Endothelial cell of umbilical vein (primary cell): ENCODE measurements at regions not wholly inside any gene's neighbourhood (a gene's known extent, or its start where the extent isn't known, plus 50 kb on each side); places are given as distances from the start of the nearest gene placed in this dataset.

ENCODE experiments used
- BruUV-seq: library from RNA; stranded (reverse); fragments of 400-500 nt; replicated peaks from 2 replicates; lab custom pipeline; 2021; lab: Mats Ljungman, UMichigan
- CTCF ChIA-PET: fragments of 300-600, 350-600 bp; sonication (Branson Sonifier 250); formaldehyde crosslinking; loops from one replicate; lab custom pipeline; 2021; ENCODE audit warnings: antibody characterized with exemption, inconsistent platforms; lab: Charles Lee
- POLR2A ChIA-PET: fragments of 300-600, 350-600 bp; sonication (Branson Sonifier 250); formaldehyde crosslinking; loops from one replicate; lab custom pipeline; 2021; ENCODE audit warnings: antibody characterized with exemption, inconsistent platforms; lab: Charles Lee
- DNase-seq: peaks from one replicate; pipeline ENCODE4 v3.0.0-alpha.2; 2011; ENCODE audit warnings: low read depth, low spot score
- FAIRE-seq: peaks from 2 replicates; lab custom pipeline; 2011; peaks lifted over from hg19 to GRCh38; lab: Jason Lieb, UNC
- H2AFZ ChIP-seq: 2 replicates; pipeline ENCODE4 v1.6.0; 2012; ENCODE audit warnings: low read depth, low read length, control low read depth, inconsistent platforms
- H3K27ac ChIP-seq: 2 replicates; pipeline ENCODE4 v1.5.1; 2011; ENCODE audit warnings: low read depth, mild to moderate bottlenecking, control low read depth, low read length, moderate library complexity; ENCODE audit not compliant: insufficient read depth
- H3K27me3 ChIP-seq, 2 experiments: 2 replicates each; pipeline versions ENCODE4 v1.6.0 to v1.6.1; 2011; ENCODE audit warnings: low read length in 2 of 2, mixed read lengths in 1 of 2; ENCODE audit not compliant: control insufficient read depth in 2 of 2, insufficient read depth in 2 of 2
- H3K36me3 ChIP-seq, 2 experiments: 2 replicates in 1 of 2; 3 replicates in 1 of 2; pipeline ENCODE4 v1.5.1; 2011; ENCODE audit warnings: low read length in 2 of 2, mild to moderate bottlenecking in 1 of 2, moderate library complexity in 1 of 2; ENCODE audit not compliant: control insufficient read depth in 2 of 2, insufficient read depth in 2 of 2; ENCODE audit errors: extremely low read depth in 1 of 2
- H3K4me1 ChIP-seq: 3 replicates; pipeline ENCODE4 v1.5.1; 2011; ENCODE audit warnings: mild to moderate bottlenecking, low read length; ENCODE audit not compliant: control insufficient read depth, insufficient read depth; ENCODE audit errors: extremely low read depth
- H3K4me2 ChIP-seq: 2 replicates; pipeline ENCODE4 v1.6.1; 2011; ENCODE audit warnings: low read length, control low read depth, mixed read lengths; ENCODE audit not compliant: insufficient read depth
- H3K4me3 ChIP-seq, 3 experiments: fragments of 200-600 bp in 1 of 3; sonication (generic), shearing (Covaris generic) in 1 of 3; replicated peaks in 1 of 3; 2 replicates each; pipeline ENCODE4 v1.5.1; 2011 to 2016; ENCODE audit warnings: control low read depth in 3 of 3, low read length in 3 of 3, mild to moderate bottlenecking in 2 of 3, inconsistent platforms in 1 of 3, low read depth in 1 of 3, moderate library complexity in 1 of 3; ENCODE audit not compliant: insufficient read depth in 1 of 3
- H3K79me2 ChIP-seq: 2 replicates; pipeline ENCODE4 v1.6.0; 2012; ENCODE audit warnings: low read length, inconsistent platforms; ENCODE audit not compliant: control insufficient read depth, insufficient read depth
- H3K9ac ChIP-seq: replicated peaks from 2 replicates; pipeline ENCODE3; 2011; ENCODE audit warnings: low read length, control low read depth; ENCODE audit not compliant: insufficient read depth; ENCODE audit errors: extremely low read depth
- H3K9me1 ChIP-seq: replicated peaks from 3 replicates; pipeline ENCODE4 v1.6.0; 2011; ENCODE audit warnings: mild to moderate bottlenecking, low read length; ENCODE audit not compliant: control insufficient read depth, insufficient read depth; ENCODE audit errors: extremely low read depth
- H3K9me3 ChIP-seq: replicated peaks from 2 replicates; pipeline ENCODE4 v1.5.1; 2012; ENCODE audit warnings: low read length, inconsistent platforms; ENCODE audit not compliant: control insufficient read depth, insufficient read depth
- H4K20me1 ChIP-seq: replicated peaks from 2 replicates; pipeline ENCODE3; 2011; ENCODE audit warnings: mild to moderate bottlenecking, low read length; ENCODE audit not compliant: control insufficient read depth, insufficient read depth; ENCODE audit errors: extremely low read depth
- CTCF ChIP-seq, 2 donors: IDR thresholded peaks; 1 replicate in 1 of 2; 2 replicates in 1 of 2; pipeline ENCODE4 v1.5.1; 2011; ENCODE audit warnings: low read length in 2 of 2, mild to moderate bottlenecking in 2 of 2, moderate library complexity in 2 of 2, control low read depth in 1 of 2, inconsistent platforms in 1 of 2, low read depth in 1 of 2; ENCODE audit not compliant: insufficient read depth in 1 of 2; ENCODE audit errors: extremely low read depth in 1 of 2
- EZH2 ChIP-seq: IDR thresholded peaks from 2 replicates; pipeline ENCODE4 v1.6.1; 2012; ENCODE audit warnings: borderline replicate concordance, low read depth, mild to moderate bottlenecking, moderate library complexity, low read length, inconsistent platforms; ENCODE audit not compliant: severe bottlenecking
- FOS ChIP-seq: IDR thresholded peaks from 2 replicates; pipeline ENCODE4 v1.6.1; 2011; ENCODE audit warnings: mild to moderate bottlenecking, low read length, moderate library complexity, borderline replicate concordance; ENCODE audit not compliant: insufficient read depth
- GATA2 ChIP-seq: IDR thresholded peaks from 2 replicates; pipeline ENCODE4 v1.7.0; 2011; ENCODE audit warnings: low read depth, mild to moderate bottlenecking, moderate library complexity, mixed read lengths, low read length; ENCODE audit not compliant: insufficient read length, insufficient read depth
- JUN ChIP-seq: IDR thresholded peaks from 2 replicates; pipeline ENCODE4 v1.6.1; 2011; ENCODE audit warnings: borderline replicate concordance, low read depth; ENCODE audit not compliant: insufficient read length, insufficient read depth
- MAX ChIP-seq: IDR thresholded peaks from 2 replicates; pipeline ENCODE4 v1.6.1; 2011; ENCODE audit not compliant: insufficient read depth, insufficient read length
- MYC ChIP-seq: IDR thresholded peaks from one replicate; pipeline ENCODE4 v1.6.1; 2011; ENCODE audit warnings: mild to moderate bottlenecking, low read depth, low read length
- POLR2A ChIP-seq: IDR thresholded peaks from 2 replicates; pipeline ENCODE4 v1.6.1; 2012; ENCODE audit warnings: low read depth, mild to moderate bottlenecking, control low read depth, low read length
- POLR2AphosphoS5 ChIP-seq: IDR thresholded peaks from 2 replicates; pipeline ENCODE4 v1.6.1; 2012; ENCODE audit warnings: low read depth, mild to moderate bottlenecking, control low read depth, low read length, moderate library complexity; ENCODE audit not compliant: insufficient read depth
- dilution Hi-C: fragments of 300-500 bp; cut with MboI; formaldehyde crosslinking; loops from one replicate; pipeline ENCODE4 v1.15.0; 2019; ENCODE audit warnings: low sequenced_read_pairs; ENCODE audit not compliant: extremely low pct_ligation_motif_present
- intact Hi-C: fragments of 100-400 bp; cut with micrococcal nuclease; formaldehyde crosslinking; loops from one replicate; pipeline ENCODE4 v1.10.0; 2022

GRCh38 chr18:5031216-5031615 is 165.8 kb downstream of the AKAIN1 start:
- dilution Hi-C loops, result no loop called here
- no TSS peak for BruUV-seq
- intact Hi-C loops, result no loop called here
- no peak for TF ChIP-seq JUN
- TF ChIP-seq POLR2A, result no peak
- TF ChIP-seq EZH2, result no peak
- TF ChIP-seq POLR2AphosphoS5, result no peak
- no peak for TF ChIP-seq FOS
- TF ChIP-seq MYC, result no peak
- TF ChIP-seq MAX, result no peak
- TF ChIP-seq CTCF (IDR thresholded peaks at IDR 0.05; ENCODE audit: extremely low read depth in 1 of 2, insufficient read depth in 1 of 2, low read depth in 1 of 2, low read length in 2 of 2), result no peak
- no peak for TF ChIP-seq GATA2
- ChIA-PET CTCF (no interaction called here), POLR2A (no interaction called here)
- no peak overlapping the region for H3K4me2 ChIP-seq
- no peak overlapping the region for H3K27ac ChIP-seq
- H4K20me1 ChIP-seq, result no peaks in the 10 kb centered on the region
- no peaks in the 10 kb centered on the region for H3K27me3 ChIP-seq
- no peak overlapping the region for H3K4me3 ChIP-seq
- no peak for DNase-seq
- H3K9me3 ChIP-seq, result no peaks in the 10 kb centered on the region
- H3K36me3 ChIP-seq, result no peaks in the 10 kb centered on the region
- H3K9me1 ChIP-seq, result no peaks in the 10 kb centered on the region
- FAIRE-seq, result no peak
- H2AFZ ChIP-seq, result no peak overlapping the region
- no peak overlapping the region for H3K9ac ChIP-seq
- H3K4me1 ChIP-seq, result no peaks in the 10 kb centered on the region
- no peaks in the 10 kb centered on the region for H3K79me2 ChIP-seq
